BE2C (cell line): ENCODE measurements at regions not wholly inside any gene's neighbourhood (a gene's known extent, or its start where the extent isn't known, plus 50 kb on each side); places are given as distances from the start of the nearest gene placed in this dataset.

Source experiments
- DNase-seq: peaks from one replicate; pipeline ENCODE4 v3.0.0-alpha.2; 2020
- H3K27me3 ChIP-seq: fragments of 250-450 bp; sonication (Bioruptor Pico); 2 replicates; pipeline ENCODE4 v1.5.1; 2020; ENCODE audit warnings: mild to moderate bottlenecking
- H3K36me3 ChIP-seq: fragments of 250-450 bp; sonication (Bioruptor Pico); 2 replicates; pipeline ENCODE4 v1.5.1; 2020; ENCODE audit warnings: mild to moderate bottlenecking
- H3K4me1 ChIP-seq: fragments of 250-450 bp; sonication (Bioruptor Pico); 2 replicates; pipeline ENCODE4 v1.5.1; 2020
- H3K4me3 ChIP-seq: 2 replicates; pipeline ENCODE4 v1.5.1; 2011; ENCODE audit warnings: low read depth, low read length
- H3K9me3 ChIP-seq: fragments of 250-450 bp; sonication (Bioruptor Pico); 2 replicates; pipeline ENCODE4 v1.5.1; 2020
- CTCF ChIP-seq: IDR thresholded peaks from 2 replicates; pipeline ENCODE4 v1.5.1; 2012; ENCODE audit warnings: mild to moderate bottlenecking, low read depth, low read length

GRCh38 chr12:83634726-83635267, 948.1 kb downstream of the TMTC2 start:
- no peak for TF ChIP-seq CTCF
- Histone ChIP-seq H3K4me3 (no peak overlapping the region), H3K36me3 (no peaks in the 10 kb centered on the region), H3K27me3 (no peaks in the 10 kb centered on the region), H3K4me1 (peaks cover 4% of the 10 kb centered on the region; the same call in 1 of the 2 replicates), H3K9me3 (no peaks in the 10 kb centered on the region)
- no peak for DNase-seq

- H3K27me3 ChIP-seq, result no peaks in the 10 kb centered on the region
- no peak for TF ChIP-seq CTCF
These were observed 943.8 kb downstream of the TMTC2 start for GRCh38 chr12:83630526-83630925.

GRCh38 chr12:83629931-83630330, 943.2 kb downstream of the TMTC2 start:
- H3K27me3 ChIP-seq, result no peaks in the 10 kb centered on the region
- TF ChIP-seq CTCF, result no peak
- H3K9me3 ChIP-seq, result no peaks in the 10 kb centered on the region
- no peaks in the 10 kb centered on the region for H3K36me3 ChIP-seq
- no peak overlapping the region for H3K4me3 ChIP-seq
- no peak for DNase-seq
- no peaks in the 10 kb centered on the region for H3K4me1 ChIP-seq

More at GRCh38 chr12:83630526-83630925, 943.8 kb downstream of the TMTC2 start:
- Histone ChIP-seq H3K4me3 (no peak overlapping the region), H3K9me3 (no peaks in the 10 kb centered on the region), H3K36me3 (no peaks in the 10 kb centered on the region), H3K4me1 (no peaks in the 10 kb centered on the region)
- DNase-seq, result no peak

GRCh38 chr12:83622205-83622604, 935.5 kb downstream of the TMTC2 start:
- H3K4me3 ChIP-seq, result no peak overlapping the region
- H3K9me3 ChIP-seq, result peaks cover 2% of the 10 kb centered on the region; the same call in 1 of the 2 replicates

GRCh38 chr12:83619973-83620372, 933.3 kb downstream of the TMTC2 start:
- H3K4me3 ChIP-seq, result no peak overlapping the region
- H3K36me3 ChIP-seq, result no peaks in the 10 kb centered on the region
- TF ChIP-seq CTCF, result no peak
- no peaks in the 10 kb centered on the region; the same call in 1 of the 2 replicates for H3K4me1 ChIP-seq
- H3K27me3 ChIP-seq, result no peaks in the 10 kb centered on the region
- H3K9me3 ChIP-seq, result peaks cover 2% of the 10 kb centered on the region; the same call in 1 of the 2 replicates
- DNase-seq, result no peak

More at GRCh38 chr12:83622205-83622604, 935.5 kb downstream of the TMTC2 start:
- DNase-seq, result no peak
- no peaks in the 10 kb centered on the region for H3K36me3 ChIP-seq
- no peak for TF ChIP-seq CTCF
- H3K4me1 ChIP-seq, result no peaks in the 10 kb centered on the region; the same call in 1 of the 2 replicates
- no peaks in the 10 kb centered on the region for H3K27me3 ChIP-seq

- no peak for TF ChIP-seq CTCF
- H3K4me1 ChIP-seq, result no peaks in the 10 kb centered on the region; the same call in 1 of the 2 replicates
- H3K4me3 ChIP-seq, result no peak overlapping the region
- no peaks in the 10 kb centered on the region for H3K36me3 ChIP-seq
- no peaks in the 10 kb centered on the region for H3K27me3 ChIP-seq
- DNase-seq, result no peak
- peaks cover 5% of the 10 kb centered on the region; the same call in 1 of the 2 replicates for H3K9me3 ChIP-seq
These were observed 928.4 kb downstream of the TMTC2 start for GRCh38 chr12:83615152-83615551.
